ENCODE measurements at regions not wholly inside any gene's neighbourhood (a gene's known extent, or its start where the extent isn't known, plus 50 kb on each side); places are given as distances from the start of the nearest gene placed in this dataset.

DNA sequence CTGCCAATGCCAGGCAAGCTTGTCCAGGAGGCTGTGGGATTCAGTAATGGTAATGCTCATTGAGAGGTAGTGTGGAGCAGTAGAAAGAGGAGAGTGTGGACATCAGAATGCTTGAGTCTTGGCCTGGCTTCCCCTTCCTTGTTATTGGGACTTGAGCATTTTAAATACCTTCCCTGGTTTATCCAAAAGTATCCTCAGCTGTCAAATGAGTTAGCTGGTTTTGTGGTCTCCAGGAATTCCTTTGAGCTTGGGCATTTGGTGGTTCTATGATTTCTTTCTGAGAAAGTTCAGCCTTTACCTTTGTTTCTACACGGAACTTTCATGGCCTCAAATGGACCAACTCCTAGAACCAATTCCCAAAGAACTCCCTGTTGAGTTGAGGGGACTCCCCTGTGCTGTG, 264.3 kb downstream of the PTEN start:
- TF ChIP-seq, protein P1, sequence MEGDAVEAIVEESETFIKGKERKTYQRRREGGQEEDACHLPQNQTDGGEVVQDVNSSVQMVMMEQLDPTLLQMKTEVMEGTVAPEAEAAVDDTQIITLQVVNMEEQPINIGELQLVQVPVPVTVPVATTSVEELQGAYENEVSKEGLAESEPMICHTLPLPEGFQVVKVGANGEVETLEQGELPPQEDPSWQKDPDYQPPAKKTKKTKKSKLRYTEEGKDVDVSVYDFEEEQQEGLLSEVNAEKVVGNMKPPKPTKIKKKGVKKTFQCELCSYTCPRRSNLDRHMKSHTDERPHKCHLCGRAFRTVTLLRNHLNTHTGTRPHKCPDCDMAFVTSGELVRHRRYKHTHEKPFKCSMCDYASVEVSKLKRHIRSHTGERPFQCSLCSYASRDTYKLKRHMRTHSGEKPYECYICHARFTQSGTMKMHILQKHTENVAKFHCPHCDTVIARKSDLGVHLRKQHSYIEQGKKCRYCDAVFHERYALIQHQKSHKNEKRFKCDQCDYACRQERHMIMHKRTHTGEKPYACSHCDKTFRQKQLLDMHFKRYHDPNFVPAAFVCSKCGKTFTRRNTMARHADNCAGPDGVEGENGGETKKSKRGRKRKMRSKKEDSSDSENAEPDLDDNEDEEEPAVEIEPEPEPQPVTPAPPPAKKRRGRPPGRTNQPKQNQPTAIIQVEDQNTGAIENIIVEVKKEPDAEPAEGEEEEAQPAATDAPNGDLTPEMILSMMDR (conservative IDR thresholded peaks at IDR 0.05; ENCODE audit: low read depth, low read length), result no peak
- no peak for TF ChIP-seq EZH2 (IDR thresholded peaks at IDR 0.05; ENCODE audit: borderline replicate concordance, low read depth, low read length, poor library complexity, severe bottlenecking)

Data from A673 (cell line).